Subcutaneous abdominal adipose tissue (tissue), 5 donors: ENCODE measurements at regions not wholly inside any gene's neighbourhood (a gene's known extent, or its start where the extent isn't known, plus 50 kb on each side); places are given as distances from the start of the nearest gene placed in this dataset.
"Not testable (repeated sequence)": the region's sequence is repeated elsewhere in the genome, so short reads cannot be mapped to it uniquely, and the experiment has no call there.

Experiments
- H3K27ac ChIP-seq: one replicate; pipeline ENCODE4 v1.7.0; 2013; ENCODE audit warnings: low read depth, mild to moderate bottlenecking, inconsistent platforms, low read length, moderate library complexity
- H3K27me3 ChIP-seq, 5 donors: one replicate each; pipeline ENCODE4 v1.7.0; 2013; ENCODE audit warnings: low read length in 5 of 5, inconsistent platforms in 1 of 5; ENCODE audit not compliant: control insufficient read depth in 5 of 5, insufficient read depth in 4 of 5
- H3K36me3 ChIP-seq, 5 donors: one replicate each; pipeline ENCODE4 v1.7.0; 2013; ENCODE audit warnings: low read length in 5 of 5; ENCODE audit not compliant: control insufficient read depth in 5 of 5, insufficient read depth in 5 of 5
- H3K4me1 ChIP-seq, 5 donors: one replicate each; pipeline ENCODE4 v1.7.0; 2013; ENCODE audit warnings: low read length in 5 of 5, mild to moderate bottlenecking in 3 of 5, moderate library complexity in 1 of 5; ENCODE audit not compliant: control insufficient read depth in 5 of 5, insufficient read depth in 5 of 5
- H3K4me3 ChIP-seq, 5 donors: one replicate each; pipeline ENCODE4 v1.7.0; 2013; ENCODE audit warnings: low read length in 5 of 5, low read depth in 1 of 5
- H3K9ac ChIP-seq, 5 donors: one replicate each; pipeline ENCODE4 v1.7.0; 2013; ENCODE audit warnings: low read length in 5 of 5, mild to moderate bottlenecking in 4 of 5, moderate library complexity in 3 of 5
- H3K9me3 ChIP-seq, 5 donors: one replicate each; pipeline ENCODE4 v1.7.0; 2013; ENCODE audit warnings: low read length in 5 of 5; ENCODE audit not compliant: control insufficient read depth in 5 of 5
- donor health status: healthy.
- donor health status: healthy.
- donor health status: healthy.
- donor health status: healthy.
- donor health status: healthy.

DNA sequence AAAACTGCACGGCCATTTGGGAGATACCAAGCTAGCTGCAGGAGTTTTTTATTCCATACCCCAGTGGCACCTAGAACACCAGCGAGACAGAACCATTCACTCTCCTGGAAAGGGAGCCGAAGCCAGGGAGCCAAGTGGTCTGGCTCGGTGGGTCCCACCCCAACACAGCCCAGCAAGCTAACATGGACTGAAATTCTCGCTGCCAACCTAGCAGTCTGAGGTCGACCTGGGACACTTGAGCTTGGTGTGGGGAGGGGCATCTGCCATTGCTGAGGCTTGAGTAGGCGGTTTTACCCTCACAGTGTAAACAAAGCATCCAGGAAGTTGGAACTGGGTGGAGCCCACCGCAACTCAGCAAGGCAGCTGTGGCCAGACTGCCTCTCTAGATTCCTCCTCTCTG lies 108.9 kb upstream of the CHD1 start:
- Histone ChIP-seq H3K27me3 (no peaks in the 10 kb centered on the region), H3K9me3 (no peaks in the 10 kb centered on the region), H3K4me1 (peaks cover 0 to 22% (median 8%) of the 10 kb centered on the region in 5 donors), H3K36me3 (no peaks in the 10 kb centered on the region), H3K9ac (no peak overlapping the region), H3K4me3 (no peak overlapping the region), H3K27ac (no peak overlapping the region)

DNA sequence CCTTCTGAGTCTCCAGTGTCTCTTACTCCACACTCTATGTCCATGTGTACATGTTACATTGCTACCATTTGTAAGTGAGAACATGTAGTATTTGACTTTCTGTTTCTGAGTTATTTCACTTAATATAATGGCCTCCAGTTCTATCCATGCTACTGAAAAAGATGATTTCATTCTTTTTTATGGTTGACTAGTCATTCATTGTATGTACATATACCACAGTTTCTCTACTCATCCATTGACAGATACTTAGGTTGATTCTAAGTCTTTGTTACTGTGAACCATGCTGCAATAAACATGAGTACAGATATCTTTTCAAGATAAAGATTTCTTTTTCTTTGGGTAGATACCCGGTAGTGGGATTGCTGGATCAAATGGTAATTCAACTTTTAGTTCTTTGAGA lies 107.1 kb upstream of the CHD1 start:
- H3K4me1 ChIP-seq, result peaks cover 0 to 24% (median 10%) of the 10 kb centered on the region in 5 donors
- H3K9me3 ChIP-seq, result no peaks in the 10 kb centered on the region
- H3K4me3 ChIP-seq, result no peak overlapping the region
- no peaks in the 10 kb centered on the region for H3K27me3 ChIP-seq
- no peak overlapping the region for H3K9ac ChIP-seq
- H3K36me3 ChIP-seq, result no peaks in the 10 kb centered on the region
- H3K27ac ChIP-seq, result no peak overlapping the region

DNA sequence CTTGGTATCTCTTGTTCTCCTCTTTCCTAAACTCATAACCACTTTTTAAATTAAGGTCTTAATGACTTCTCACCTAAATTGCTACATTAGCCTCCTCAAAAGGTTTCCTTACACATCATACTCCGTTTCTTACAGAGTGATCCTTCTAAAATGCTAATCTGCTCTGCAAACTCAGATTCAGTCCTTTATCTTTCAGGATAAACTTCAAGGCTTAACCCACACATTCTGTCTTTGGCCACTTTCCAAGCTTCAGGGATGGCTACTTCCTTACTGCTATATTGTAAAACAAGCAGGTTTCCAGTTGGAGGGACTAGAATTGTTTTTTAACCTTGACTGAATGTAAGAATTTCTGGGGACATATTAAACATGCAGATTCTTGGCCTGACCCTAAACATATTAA lies 105.5 kb upstream of the CHD1 start:
- Histone ChIP-seq H3K27ac (no peak overlapping the region), H3K4me3 (no peak overlapping the region), H3K9ac (no peak overlapping the region), H3K9me3 (no peaks in the 10 kb centered on the region), H3K27me3 (no peaks in the 10 kb centered on the region), H3K36me3 (no peaks in the 10 kb centered on the region), H3K4me1 (peaks cover 0 to 24% (median 10%) of the 10 kb centered on the region in 5 donors)

DNA sequence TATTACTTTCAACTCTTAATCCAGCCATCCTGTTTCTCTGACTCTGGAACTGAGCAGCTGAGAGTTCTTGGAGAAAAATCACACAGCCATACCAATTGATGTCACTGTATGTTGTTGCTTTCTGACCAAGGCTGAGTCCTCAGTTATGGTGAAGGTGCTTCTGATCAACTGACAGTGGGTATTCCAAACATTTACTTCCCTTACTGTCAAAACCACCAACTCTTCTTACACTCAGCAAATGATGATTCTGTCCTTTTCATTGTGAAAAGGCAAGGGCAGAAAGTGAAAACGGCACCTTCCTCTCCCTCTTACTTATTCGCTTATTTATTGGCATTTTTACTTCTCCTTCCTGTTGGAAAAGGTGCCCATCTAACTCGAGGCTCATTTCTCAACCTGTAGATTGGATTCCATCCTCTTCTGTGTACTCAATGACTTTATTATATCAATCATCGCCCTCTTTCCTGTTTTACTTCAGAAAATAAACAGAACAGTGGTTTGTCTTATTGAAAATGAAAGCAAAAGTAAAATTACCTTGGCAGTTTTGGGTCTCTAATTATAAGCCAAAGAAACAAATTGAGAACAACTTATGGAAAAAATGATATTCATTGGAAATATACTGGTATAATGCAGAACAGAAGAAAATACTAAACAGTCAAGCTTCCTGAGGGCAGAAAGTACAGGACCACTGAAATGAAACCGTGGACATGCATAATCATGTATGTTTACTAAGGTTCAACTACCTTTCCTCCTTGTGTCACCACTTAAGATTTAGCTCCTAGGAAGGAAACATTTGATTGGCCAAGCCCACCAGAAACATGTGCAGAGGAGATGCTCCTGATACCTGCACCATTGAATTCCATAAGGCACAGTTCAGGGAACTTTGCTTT lies 104.5 kb upstream of the CHD1 start:
- peak overlapping the region; percentile 4 to 59 (median 56) for H3K4me3 ChIP-seq
- H3K27me3 ChIP-seq, result no peaks in the 10 kb centered on the region
- H3K9me3 ChIP-seq, result no peaks in the 10 kb centered on the region
- H3K4me1 ChIP-seq, result peaks cover 0 to 24% (median 10%) of the 10 kb centered on the region in 5 donors
- H3K9ac ChIP-seq, result peak overlapping the region in 4 of 5 donors; percentile 6 to 63 (median 34)
- H3K27ac ChIP-seq, result peak overlapping the region; percentile 15
- H3K36me3 ChIP-seq, result no peaks in the 10 kb centered on the region

DNA sequence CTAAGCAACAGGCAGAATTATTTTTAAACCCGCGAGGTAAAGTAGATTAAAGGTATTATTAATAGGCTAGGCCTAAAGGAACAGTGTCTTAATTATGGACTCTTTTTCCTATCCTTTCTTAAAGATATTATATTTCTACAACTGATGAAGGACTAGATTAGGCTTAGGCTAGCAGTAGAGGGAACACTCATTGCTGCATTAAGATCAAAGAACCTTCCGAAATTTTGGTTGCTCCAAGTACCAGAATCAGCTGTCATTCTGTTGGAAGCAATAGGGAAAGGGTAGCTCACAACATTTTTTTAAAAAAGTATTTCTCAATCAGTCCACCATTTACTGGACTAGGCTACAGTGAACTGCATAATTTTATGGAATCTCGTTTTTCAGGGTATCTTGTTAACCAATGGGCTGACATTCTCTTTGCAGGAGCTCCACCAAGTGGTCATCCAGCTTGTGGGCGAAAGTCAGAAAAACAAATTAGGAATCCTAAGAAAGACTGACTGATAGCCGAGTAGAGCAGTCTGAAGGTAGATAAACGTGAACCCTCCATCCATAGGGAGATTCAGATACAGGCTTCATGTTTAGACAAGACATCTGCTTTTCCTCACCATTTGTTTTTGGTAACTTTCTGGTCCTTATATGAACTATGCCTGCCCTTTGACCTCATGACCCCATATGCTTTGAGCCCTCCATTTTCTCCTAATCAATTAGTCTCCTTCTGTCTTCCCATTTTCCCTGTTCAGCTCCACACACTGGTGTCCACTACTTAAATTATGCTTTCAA lies 103.6 kb upstream of the CHD1 start:
- peak overlapping the region in 4 of 5 donors; percentile 41 to 59 (median 56) for H3K4me3 ChIP-seq
- no peaks in the 10 kb centered on the region for H3K36me3 ChIP-seq
- H3K27ac ChIP-seq, result peak overlapping the region; percentile 15
- H3K27me3 ChIP-seq, result no peaks in the 10 kb centered on the region
- peaks cover 0 to 15% (median 10%) of the 10 kb centered on the region in 5 donors for H3K4me1 ChIP-seq
- H3K9me3 ChIP-seq, result no peaks in the 10 kb centered on the region
- H3K9ac ChIP-seq, result peak overlapping the region in 4 of 5 donors; percentile 6 to 63 (median 34)

DNA sequence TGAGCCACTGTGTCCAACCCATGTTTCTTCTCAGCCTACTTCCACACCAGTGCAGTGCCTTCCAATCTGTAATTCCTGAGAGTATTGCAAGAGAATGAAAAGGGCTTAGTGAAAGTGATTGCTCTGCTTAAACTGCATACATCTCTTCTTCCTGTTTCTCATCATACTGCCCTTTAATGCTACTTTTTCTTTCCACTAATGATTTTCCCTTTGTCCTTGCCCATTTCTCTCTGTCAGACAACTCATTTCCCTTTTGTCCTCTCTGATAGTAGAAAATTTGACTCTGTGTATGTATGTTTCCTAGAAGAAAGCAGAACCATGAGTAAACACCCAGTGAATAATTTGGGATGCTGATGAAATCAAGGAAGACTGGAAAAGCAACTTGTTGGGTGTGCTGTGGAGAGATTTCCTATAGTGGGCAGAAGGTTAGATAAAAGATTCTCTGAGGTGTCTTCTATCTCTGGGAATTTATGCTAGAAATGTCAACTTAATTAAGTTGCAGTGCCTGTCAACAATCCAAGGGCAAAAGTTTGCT lies 102.2 kb upstream of the CHD1 start:
- Histone ChIP-seq H3K27me3 (no peaks in the 10 kb centered on the region), H3K4me1 (peaks cover 0 to 25% (median 10%) of the 10 kb centered on the region in 5 donors), H3K36me3 (no peaks in the 10 kb centered on the region), H3K4me3 (no peak overlapping the region), H3K9ac (no peak overlapping the region), H3K27ac (no peak overlapping the region), H3K9me3 (no peaks in the 10 kb centered on the region)

DNA sequence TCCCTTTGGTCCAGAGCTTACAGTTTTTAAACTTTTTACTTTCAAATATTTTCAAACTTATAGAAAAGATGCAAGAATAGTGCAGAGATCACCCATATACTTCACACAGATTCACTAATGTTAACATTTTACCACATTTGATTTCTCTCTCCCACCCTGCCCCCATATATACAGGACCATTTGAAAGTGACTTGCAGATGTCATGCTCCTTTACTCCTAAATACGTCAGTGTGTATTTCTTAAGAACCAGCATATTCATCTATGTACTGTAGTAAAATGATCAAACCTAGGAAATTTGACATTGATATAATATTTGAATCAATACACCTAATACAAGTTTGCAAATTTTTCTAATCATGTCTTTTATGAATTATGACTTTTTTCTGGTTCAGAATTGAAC lies 100.4 kb upstream of the CHD1 start:
- no peaks in the 10 kb centered on the region for H3K27me3 ChIP-seq
- peaks cover 0 to 27% (median 14%) of the 10 kb centered on the region in 5 donors for H3K4me1 ChIP-seq
- no peaks in the 10 kb centered on the region for H3K36me3 ChIP-seq
- H3K4me3 ChIP-seq, result no peak overlapping the region
- no peak overlapping the region for H3K9ac ChIP-seq
- H3K27ac ChIP-seq, result no peak overlapping the region
- no peaks in the 10 kb centered on the region for H3K9me3 ChIP-seq

DNA sequence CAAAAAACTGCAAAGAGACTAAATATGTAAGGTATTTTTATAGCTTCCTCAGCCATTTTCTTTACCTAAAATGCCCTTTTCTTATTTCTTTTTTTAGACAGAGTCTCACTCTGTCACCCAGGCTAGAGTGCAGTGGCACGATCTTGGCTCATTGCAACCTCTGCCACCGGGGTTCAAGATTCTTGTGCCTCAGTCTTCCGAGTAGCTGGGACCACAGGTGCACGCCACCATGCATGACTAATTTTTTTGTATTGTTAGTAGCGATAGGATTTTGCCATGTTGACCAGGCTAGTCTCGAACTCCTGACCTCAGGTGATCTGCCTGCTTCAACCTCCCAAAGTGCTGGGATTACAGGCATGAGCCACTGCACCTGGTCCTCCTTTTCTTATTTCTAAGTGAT lies 99.4 kb upstream of the CHD1 start:
- H3K9me3 ChIP-seq, H3K9ac ChIP-seq, H3K27me3 ChIP-seq, H3K36me3 ChIP-seq, H3K27ac ChIP-seq, H3K4me3 ChIP-seq: not testable (repeated sequence)
- H3K4me1 ChIP-seq, result peaks cover 0 to 24% (median 14%) of the 10 kb centered on the region in 5 donors

DNA sequence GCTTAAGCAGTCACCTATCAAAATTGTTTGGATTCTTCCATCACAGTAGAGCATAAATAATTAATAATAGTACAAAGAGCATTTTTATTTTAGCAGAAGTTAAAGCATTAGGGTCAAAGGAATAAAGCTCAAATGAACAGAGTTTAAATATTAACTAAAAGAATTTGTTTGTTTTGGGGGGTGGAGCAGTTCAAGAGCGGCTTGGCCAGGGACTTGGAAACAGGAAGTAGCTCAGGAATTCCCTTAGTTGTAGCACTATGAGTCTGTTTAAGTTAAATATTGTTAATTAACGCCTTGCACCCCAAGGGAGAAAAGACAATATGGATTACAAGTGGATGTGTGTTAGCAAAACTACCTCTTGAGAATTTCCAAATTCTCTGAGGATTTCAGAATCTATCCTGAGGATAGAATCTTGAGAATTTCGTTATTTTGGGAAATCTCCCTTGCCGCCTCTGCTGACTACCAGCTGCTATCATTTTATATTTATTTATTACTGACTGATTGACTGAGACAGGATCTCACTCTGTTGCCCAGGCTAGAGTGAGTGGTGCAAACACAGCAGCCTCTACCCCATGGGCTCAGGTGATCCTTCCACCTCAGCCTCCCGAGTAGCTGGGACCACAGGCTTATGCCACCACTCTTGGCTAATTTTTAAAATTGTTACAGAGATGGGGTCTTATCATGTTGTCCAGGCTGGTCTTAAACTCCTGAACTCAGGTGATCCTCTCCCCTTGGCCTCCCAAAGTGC lies 96.7 kb upstream of the CHD1 start:
- Histone ChIP-seq H3K27ac (no peak overlapping the region), H3K4me3 (no peak overlapping the region), H3K4me1 (peaks cover 0 to 17% (median 8%) of the 10 kb centered on the region in 5 donors), H3K36me3 (no peaks in the 10 kb centered on the region), H3K9ac (no peak overlapping the region), H3K27me3 (no peaks in the 10 kb centered on the region), H3K9me3 (no peaks in the 10 kb centered on the region)
